ENCODE measurements at regions not wholly inside any gene's neighbourhood (a gene's known extent, or its start where the extent isn't known, plus 50 kb on each side); places are given as distances from the start of the nearest gene placed in this dataset.

DNA sequence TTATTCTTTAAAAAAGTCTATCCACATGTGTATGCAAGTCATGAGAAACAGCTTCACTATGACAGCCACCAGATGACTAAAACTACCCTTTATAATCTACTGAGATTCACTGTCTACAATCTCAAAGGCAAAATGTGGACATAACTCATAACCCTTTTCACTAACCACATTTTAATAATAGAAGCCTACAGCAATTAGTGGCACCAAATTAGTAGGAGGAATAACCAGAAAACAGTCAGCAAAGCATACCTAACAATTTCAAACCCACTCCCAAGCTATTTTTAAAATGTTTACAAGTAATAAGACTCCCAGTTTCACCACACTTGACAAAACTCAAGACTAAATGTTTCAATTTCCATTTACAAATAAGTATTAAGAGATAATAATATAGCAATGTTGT lies 442.9 kb downstream of the PTPRC start (continued):
- TF ChIP-seq, protein P1, sequence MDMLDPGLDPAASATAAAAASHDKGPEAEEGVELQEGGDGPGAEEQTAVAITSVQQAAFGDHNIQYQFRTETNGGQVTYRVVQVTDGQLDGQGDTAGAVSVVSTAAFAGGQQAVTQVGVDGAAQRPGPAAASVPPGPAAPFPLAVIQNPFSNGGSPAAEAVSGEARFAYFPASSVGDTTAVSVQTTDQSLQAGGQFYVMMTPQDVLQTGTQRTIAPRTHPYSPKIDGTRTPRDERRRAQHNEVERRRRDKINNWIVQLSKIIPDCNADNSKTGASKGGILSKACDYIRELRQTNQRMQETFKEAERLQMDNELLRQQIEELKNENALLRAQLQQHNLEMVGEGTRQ (IDR thresholded peaks at IDR 0.05; ENCODE audit: borderline replicate concordance, low read depth, low read length), result no peak
- TF ChIP-seq RELA (IDR thresholded peaks at IDR 0.05; ENCODE audit: borderline replicate concordance, partially characterized antibody), result no peak
- TF ChIP-seq ESRRA (IDR thresholded peaks at IDR 0.05; ENCODE audit: low read length), result no peak
- no peak for TF ChIP-seq POLR2A (IDR thresholded peaks at IDR 0.05; ENCODE audit: low read depth, low read length)
- TF ChIP-seq RAD21 (IDR thresholded peaks at IDR 0.05; ENCODE audit: insufficient read depth, low read depth, low read length), result peak; percentile 19; the same call in 1 of the 2 replicates
- peak; percentile 88 for TF ChIP-seq ZNF592 (IDR thresholded peaks at IDR 0.05)
- peak; percentile 80 to 95; a peak in 3 of 4 replicates for TF ChIP-seq EP300 (IDR thresholded peaks at IDR 0.05; ENCODE audit: borderline replicate concordance in 1 of 2, control insufficient read depth in 1 of 2, low read depth in 2 of 2, low read length in 2 of 2)
- no peak for TF ChIP-seq RBBP5 (conservative IDR thresholded peaks at IDR 0.05)
- no peak for TF ChIP-seq YY1 (IDR thresholded peaks at IDR 0.05; ENCODE audit: low read depth, low read length)
- peak; percentile 69 for TF ChIP-seq GABPA (IDR thresholded peaks at IDR 0.05; ENCODE audit: low read depth)
- no peak for TF ChIP-seq ELK1 (IDR thresholded peaks at IDR 0.05; ENCODE audit: low read depth, low read length)
- TF ChIP-seq, protein P2, sequence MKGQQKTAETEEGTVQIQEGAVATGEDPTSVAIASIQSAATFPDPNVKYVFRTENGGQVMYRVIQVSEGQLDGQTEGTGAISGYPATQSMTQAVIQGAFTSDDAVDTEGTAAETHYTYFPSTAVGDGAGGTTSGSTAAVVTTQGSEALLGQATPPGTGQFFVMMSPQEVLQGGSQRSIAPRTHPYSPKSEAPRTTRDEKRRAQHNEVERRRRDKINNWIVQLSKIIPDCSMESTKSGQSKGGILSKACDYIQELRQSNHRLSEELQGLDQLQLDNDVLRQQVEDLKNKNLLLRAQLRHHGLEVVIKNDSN (IDR thresholded peaks at IDR 0.05; ENCODE audit: borderline replicate concordance, extremely low read length, insufficient read depth, low read depth, low read length), result no peak
- no peak for TF ChIP-seq SUZ12 (IDR thresholded peaks at IDR 0.05; ENCODE audit: unreplicated experiment)
- TF ChIP-seq, protein P3, sequence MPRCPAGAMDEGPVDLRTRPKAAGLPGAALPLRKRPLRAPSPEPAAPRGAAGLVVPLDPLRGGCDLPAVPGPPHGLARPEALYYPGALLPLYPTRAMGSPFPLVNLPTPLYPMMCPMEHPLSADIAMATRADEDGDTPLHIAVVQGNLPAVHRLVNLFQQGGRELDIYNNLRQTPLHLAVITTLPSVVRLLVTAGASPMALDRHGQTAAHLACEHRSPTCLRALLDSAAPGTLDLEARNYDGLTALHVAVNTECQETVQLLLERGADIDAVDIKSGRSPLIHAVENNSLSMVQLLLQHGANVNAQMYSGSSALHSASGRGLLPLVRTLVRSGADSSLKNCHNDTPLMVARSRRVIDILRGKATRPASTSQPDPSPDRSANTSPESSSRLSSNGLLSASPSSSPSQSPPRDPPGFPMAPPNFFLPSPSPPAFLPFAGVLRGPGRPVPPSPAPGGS (IDR thresholded peaks at IDR 0.05; ENCODE audit: borderline replicate concordance, insufficient read depth, low read depth, low read length, poor library complexity, severe bottlenecking), result peak; percentile 70
- TF ChIP-seq CHD2 (IDR thresholded peaks at IDR 0.05; ENCODE audit: borderline replicate concordance, low read depth, low read length), result peak; percentile 55; the same call in 1 of the 2 replicates
- TF ChIP-seq SUPT20H (IDR thresholded peaks at IDR 0.05; ENCODE audit: borderline replicate concordance, control insufficient read depth, low read depth, low read length), result no peak
- no peak for TF ChIP-seq CBX3 (IDR thresholded peaks at IDR 0.05; ENCODE audit: borderline replicate concordance, low read depth)
- no peak for TF ChIP-seq SREBF1 (IDR thresholded peaks at IDR 0.05; ENCODE audit: low read length)
- TF ChIP-seq NFXL1 (IDR thresholded peaks at IDR 0.05; ENCODE audit: borderline replicate concordance), result no peak
- no peak for TF ChIP-seq HDAC2 (IDR thresholded peaks at IDR 0.05)
